ENCODE measurements at regions not wholly inside any gene's neighbourhood (a gene's known extent, or its start where the extent isn't known, plus 50 kb on each side); places are given as distances from the start of the nearest gene placed in this dataset.

GRCh38 chr7:3164380-3164792, 120.7 kb upstream of the CARD11 start:
- intact Hi-C loops (cut with DNase I) = no loop called here
- DNase-seq (peak in 1 of 2 donors; percentile 34), ATAC-seq (peak; percentile 38 to 83 (median 76))
- Histone ChIP-seq H3K9me3 (no peaks in the 10 kb centered on the region), H3K4me1 (peaks cover 0 to 11% (median 0%) of the 10 kb centered on the region in 9 donors), H3K27ac (no peak overlapping the region), H3K36me3 (no peaks in the 10 kb centered on the region), H3K27me3 (peaks cover 0 to 12% (median 7%) of the 10 kb centered on the region in 7 donors), H3K4me3 (no peak overlapping the region)
- no peak for TF ChIP-seq CTCF (IDR thresholded peaks at IDR 0.05)
- WGBS, 2 donors = 15 to 16% methylated on average over 10 of the region's 10 CpGs

GRCh38 chr7:3165681-3166580, 122.3 kb upstream of the CARD11 start:
- H3K9me3 ChIP-seq = no peaks in the 10 kb centered on the region
- peaks cover 0 to 11% (median 0%) of the 10 kb centered on the region in 9 donors for H3K4me1 ChIP-seq
- H3K27me3 ChIP-seq = peaks cover 0 to 14% (median 9%) of the 10 kb centered on the region in 7 donors
- no peak for ATAC-seq
- no peak overlapping the region for H3K27ac ChIP-seq
- WGBS, 2 donors = 72 to 83% methylated on average over 21 of the region's 21 CpGs
- no peak overlapping the region for H3K4me3 ChIP-seq
- H3K36me3 ChIP-seq = no peaks in the 10 kb centered on the region
- no peak for TF ChIP-seq CTCF (IDR thresholded peaks at IDR 0.05)
- intact Hi-C loops (cut with DNase I) = no loop called here
- DNase-seq = no peak

- H3K4me1 ChIP-seq = peaks cover 0 to 11% (median 0%) of the 10 kb centered on the region in 9 donors
- intact Hi-C loops (cut with DNase I) = no loop called here
- no peak for DNase-seq
- no peak for TF ChIP-seq CTCF (IDR thresholded peaks at IDR 0.05)
- no peaks in the 10 kb centered on the region for H3K36me3 ChIP-seq
- peaks cover 0 to 14% (median 9%) of the 10 kb centered on the region in 7 donors for H3K27me3 ChIP-seq
- 73 to 80% methylated on average over 5 of the region's 5 CpGs for WGBS, 2 donors
- peaks cover 0 to 5% (median 0%) of the 10 kb centered on the region in 11 donors for H3K9me3 ChIP-seq
- ATAC-seq = no peak
- no peak overlapping the region for H3K27ac ChIP-seq
- no peak overlapping the region for H3K4me3 ChIP-seq
Observed at GRCh38 chr7:3167551-3167950, 123.9 kb upstream of the CARD11 start.

GRCh38 chr7:3168370-3168769, 124.7 kb upstream of the CARD11 start:
- intact Hi-C loops (cut with DNase I) = no loop called here
- peak in 3 of 8 donors; percentile 48 to 85 (median 60) for ATAC-seq

More at GRCh38 chr7:3168370-3168769, 124.7 kb upstream of the CARD11 start:
- Histone ChIP-seq H3K27me3 (peaks cover 0 to 14% (median 9%) of the 10 kb centered on the region in 7 donors), H3K36me3 (no peaks in the 10 kb centered on the region), H3K4me3 (no peak overlapping the region), H3K4me1 (peaks cover 0 to 11% (median 0%) of the 10 kb centered on the region in 9 donors), H3K9me3 (peaks cover 0 to 5% (median 0%) of the 10 kb centered on the region in 11 donors), H3K27ac (no peak overlapping the region)
- no peak for DNase-seq
- no peak for TF ChIP-seq CTCF (IDR thresholded peaks at IDR 0.05)
- WGBS, 2 donors = 49 to 65% methylated on average over 12 of the region's 12 CpGs
